ENCODE measurements at regions not wholly inside any gene's neighbourhood (a gene's known extent, or its start where the extent isn't known, plus 50 kb on each side); places are given as distances from the start of the nearest gene placed in this dataset.

DNA sequence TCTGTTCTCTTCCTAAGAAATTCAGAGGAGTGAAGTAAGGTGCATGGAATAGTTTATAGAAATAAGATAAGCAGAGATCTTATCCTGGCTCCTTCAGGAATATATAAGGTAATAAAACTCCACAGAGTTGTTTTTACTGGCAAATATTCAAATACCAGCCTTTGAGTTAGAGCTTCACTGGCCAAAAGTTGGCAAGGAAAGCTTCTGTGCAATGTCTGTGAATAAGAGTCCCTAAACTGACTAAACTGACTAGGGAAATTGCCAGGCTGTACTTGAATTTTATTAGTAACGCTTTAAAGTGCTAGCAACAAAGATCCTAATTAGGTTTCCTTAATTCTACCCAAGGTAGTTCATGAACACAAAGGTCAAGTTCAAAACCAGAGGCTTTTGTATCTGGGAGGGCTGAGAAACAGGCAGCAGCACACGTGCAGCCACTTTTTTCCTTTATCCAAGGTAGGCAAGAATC, 131.1 kb upstream of the MPDZ start:
- Histone ChIP-seq H3K9me1 (ENCODE audit: control insufficient read depth, extremely low read depth, insufficient read depth, low read length) (no peaks in the 10 kb centered on the region), H3K4me1 (ENCODE audit: control insufficient read depth, extremely low read depth, insufficient read depth, low read length) (no peaks in the 10 kb centered on the region), H3K4me3 (ENCODE audit: control insufficient read depth in 2 of 3, extremely low read depth in 1 of 3, insufficient read depth in 2 of 3, low read depth in 1 of 3, low read length in 3 of 3) (no peak overlapping the region), H3K36me3 (ENCODE audit: control insufficient read depth in 2 of 2, extremely low read depth in 1 of 2, insufficient read depth in 2 of 2, low read length in 2 of 2) (no peaks in the 10 kb centered on the region), H4K20me1 (ENCODE audit: control insufficient read depth, extremely low read depth, insufficient read depth, low read length) (no peaks in the 10 kb centered on the region), H3K79me2 (ENCODE audit: control insufficient read depth, insufficient read depth, low read length) (no peaks in the 10 kb centered on the region), H2AFZ (ENCODE audit: control insufficient read depth, low read length) (no peak overlapping the region), H3K27ac (ENCODE audit: control insufficient read depth, insufficient read depth, low read length) (no peak overlapping the region), H3K9me3 (ENCODE audit: control insufficient read depth, low read depth, low read length) (no peaks in the 10 kb centered on the region), H3K4me2 (ENCODE audit: control insufficient read depth, extremely low read depth, insufficient read depth, low read depth, low read length) (no peak overlapping the region), H3K27me3 (ENCODE audit: control insufficient read depth, extremely low read depth, insufficient read depth, low read length) (no peaks in the 10 kb centered on the region), H3K9ac (ENCODE audit: control insufficient read depth, extremely low read depth, insufficient read depth, low read length) (no peak overlapping the region)
- FAIRE-seq (peak; percentile 23), DNase-seq (ENCODE audit: low read depth, low spot score) (no peak)
- TF ChIP-seq EZH2 (IDR thresholded peaks at IDR 0.05; ENCODE audit: low read length): no peak
- TF ChIP-seq, protein P1, sequence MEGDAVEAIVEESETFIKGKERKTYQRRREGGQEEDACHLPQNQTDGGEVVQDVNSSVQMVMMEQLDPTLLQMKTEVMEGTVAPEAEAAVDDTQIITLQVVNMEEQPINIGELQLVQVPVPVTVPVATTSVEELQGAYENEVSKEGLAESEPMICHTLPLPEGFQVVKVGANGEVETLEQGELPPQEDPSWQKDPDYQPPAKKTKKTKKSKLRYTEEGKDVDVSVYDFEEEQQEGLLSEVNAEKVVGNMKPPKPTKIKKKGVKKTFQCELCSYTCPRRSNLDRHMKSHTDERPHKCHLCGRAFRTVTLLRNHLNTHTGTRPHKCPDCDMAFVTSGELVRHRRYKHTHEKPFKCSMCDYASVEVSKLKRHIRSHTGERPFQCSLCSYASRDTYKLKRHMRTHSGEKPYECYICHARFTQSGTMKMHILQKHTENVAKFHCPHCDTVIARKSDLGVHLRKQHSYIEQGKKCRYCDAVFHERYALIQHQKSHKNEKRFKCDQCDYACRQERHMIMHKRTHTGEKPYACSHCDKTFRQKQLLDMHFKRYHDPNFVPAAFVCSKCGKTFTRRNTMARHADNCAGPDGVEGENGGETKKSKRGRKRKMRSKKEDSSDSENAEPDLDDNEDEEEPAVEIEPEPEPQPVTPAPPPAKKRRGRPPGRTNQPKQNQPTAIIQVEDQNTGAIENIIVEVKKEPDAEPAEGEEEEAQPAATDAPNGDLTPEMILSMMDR (optimal IDR thresholded peaks at IDR 0.05 in 1 of 3, IDR thresholded peaks at IDR 0.05 in 1 of 3, conservative IDR thresholded peaks at IDR 0.05 in 1 of 3; ENCODE audit: extremely low read depth in 1 of 3, insufficient read depth in 2 of 3, low read length in 3 of 3): no peak
- dilution Hi-C loops (cut with MboI; ENCODE audit: extremely low pct_ligation_motif_present, low sequenced_read_pairs): no loop called here

DNA sequence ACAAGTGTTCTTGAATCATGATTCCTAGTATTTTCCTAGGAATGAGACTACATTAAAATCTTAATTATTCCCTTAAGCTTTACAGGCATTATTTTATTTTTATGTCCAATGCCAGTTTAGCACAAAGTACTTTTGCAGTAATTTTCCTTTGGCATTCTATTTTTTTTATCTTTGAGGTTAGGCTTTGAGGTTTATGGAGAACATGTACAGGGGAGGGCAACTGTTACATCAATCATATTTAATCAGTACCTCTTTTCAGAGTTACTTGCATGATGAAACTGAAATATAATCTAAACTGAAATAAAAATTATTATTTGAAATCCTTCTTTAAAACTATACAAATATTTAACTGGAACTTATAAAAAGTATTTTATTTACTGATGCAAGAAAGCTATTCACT, 118.2 kb upstream of the MPDZ start:
- H3K27me3 ChIP-seq (ENCODE audit: control insufficient read depth, extremely low read depth, insufficient read depth, low read length): no peaks in the 10 kb centered on the region

More for the DNA sequence above, 118.2 kb upstream of the MPDZ start:
- H3K4me3 ChIP-seq (ENCODE audit: control insufficient read depth in 2 of 3, extremely low read depth in 1 of 3, insufficient read depth in 2 of 3, low read depth in 1 of 3, low read length in 3 of 3): no peak overlapping the region
- no peaks in the 10 kb centered on the region for H3K79me2 ChIP-seq (ENCODE audit: control insufficient read depth, insufficient read depth, low read length)
- FAIRE-seq: no peak
- DNase-seq (ENCODE audit: low read depth, low spot score): no peak
- H3K9me3 ChIP-seq (ENCODE audit: control insufficient read depth, low read depth, low read length): no peaks in the 10 kb centered on the region
- no peak overlapping the region for H3K4me2 ChIP-seq (ENCODE audit: control insufficient read depth, extremely low read depth, insufficient read depth, low read depth, low read length)
- no peaks in the 10 kb centered on the region for H3K36me3 ChIP-seq (ENCODE audit: control insufficient read depth in 2 of 2, extremely low read depth in 1 of 2, insufficient read depth in 2 of 2, low read length in 2 of 2)
- no peak overlapping the region for H3K27ac ChIP-seq (ENCODE audit: control insufficient read depth, insufficient read depth, low read length)
- dilution Hi-C loops (cut with MboI; ENCODE audit: extremely low pct_ligation_motif_present, low sequenced_read_pairs): no loop called here
- no peaks in the 10 kb centered on the region for H4K20me1 ChIP-seq (ENCODE audit: control insufficient read depth, extremely low read depth, insufficient read depth, low read length)
- no peaks in the 10 kb centered on the region for H3K9me1 ChIP-seq (ENCODE audit: control insufficient read depth, extremely low read depth, insufficient read depth, low read length)
- no peak for TF ChIP-seq EZH2 (IDR thresholded peaks at IDR 0.05; ENCODE audit: low read length)
- TF ChIP-seq, protein P1 (optimal IDR thresholded peaks at IDR 0.05 in 1 of 3, IDR thresholded peaks at IDR 0.05 in 1 of 3, conservative IDR thresholded peaks at IDR 0.05 in 1 of 3; ENCODE audit: extremely low read depth in 1 of 3, insufficient read depth in 2 of 3, low read length in 3 of 3): no peak
- no peak overlapping the region for H2AFZ ChIP-seq (ENCODE audit: control insufficient read depth, low read length)
- H3K9ac ChIP-seq (ENCODE audit: control insufficient read depth, extremely low read depth, insufficient read depth, low read length): no peak overlapping the region
- H3K4me1 ChIP-seq (ENCODE audit: control insufficient read depth, extremely low read depth, insufficient read depth, low read length): no peaks in the 10 kb centered on the region

All from keratinocyte (primary cell).